Astrocyte of the cerebellum (primary cell): ENCODE measurements at regions not wholly inside any gene's neighbourhood (a gene's known extent, or its start where the extent isn't known, plus 50 kb on each side); places are given as distances from the start of the nearest gene placed in this dataset.

Source experiments
- DNase-seq: peaks from one replicate; pipeline ENCODE4 v3.0.0-alpha.2; 2011; ENCODE audit warnings: low read depth
- H3K4me3 ChIP-seq: 2 replicates; pipeline ENCODE4 v1.5.1; 2011; ENCODE audit warnings: mild to moderate bottlenecking, low read depth, low read length, moderate library complexity
- CTCF ChIP-seq: IDR thresholded peaks from 2 replicates; pipeline ENCODE4 v1.5.1; 2012; ENCODE audit warnings: low read length, low read depth, moderate library complexity, mild to moderate bottlenecking; ENCODE audit errors: missing control alignments
- in situ Hi-C: cut with HindIII; loops from 2 replicates; pipeline ENCODE4 v1.10.0; 2017; ENCODE audit warnings: low sequenced_read_pairs

GRCh38 chr6:19772891-19773290 is 64.3 kb upstream of the ID4 start:
- no peak for DNase-seq
- TF ChIP-seq CTCF: no peak
- no peak overlapping the region for H3K4me3 ChIP-seq
- in situ Hi-C loops: no loop called here

DNA sequence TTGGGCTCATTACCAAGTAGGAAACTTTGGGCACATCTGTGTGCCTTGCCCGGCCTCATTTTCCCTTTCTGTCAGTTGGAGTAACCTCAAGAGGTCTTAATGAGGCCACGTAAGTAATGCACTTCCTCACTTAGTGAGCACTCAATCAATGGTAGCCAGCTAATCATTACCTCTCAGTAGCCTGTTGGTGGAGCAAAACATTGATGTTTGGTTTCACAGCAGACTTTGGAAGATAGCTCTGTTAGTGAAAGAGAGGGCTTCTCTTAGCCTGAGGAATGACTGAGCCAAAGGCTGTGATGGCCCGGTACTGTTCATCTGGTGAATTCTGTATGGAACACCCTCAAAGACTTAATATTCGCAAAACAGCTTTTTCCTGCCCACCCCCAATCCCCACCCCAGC is 55.9 kb upstream of the ID4 start:
- DNase-seq: no peak
- no peak for TF ChIP-seq CTCF
- H3K4me3 ChIP-seq: no peak overlapping the region
- in situ Hi-C loops: no loop called here

DNA sequence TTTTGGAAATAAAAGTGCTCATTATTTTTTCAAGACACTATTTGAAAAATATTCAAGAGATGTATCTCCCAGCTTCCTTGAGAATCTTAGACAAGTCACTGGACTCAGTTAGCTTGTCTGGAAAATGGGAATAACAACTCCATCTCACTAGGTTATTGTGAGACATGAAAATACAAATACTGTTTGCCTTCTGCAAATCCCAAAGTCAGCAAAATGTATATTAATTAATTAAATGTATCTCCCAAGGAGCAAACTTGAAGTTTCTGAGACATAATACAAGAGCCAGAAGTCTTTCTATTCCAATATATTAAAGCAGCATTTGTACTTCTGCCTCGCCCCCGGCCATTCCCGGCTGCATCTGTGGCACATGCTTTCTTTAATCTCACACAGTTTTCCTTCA is 54.6 kb upstream of the ID4 start:
- DNase-seq: no peak
- in situ Hi-C loops: no loop called here
- no peak overlapping the region for H3K4me3 ChIP-seq
- no peak for TF ChIP-seq CTCF
